ENCODE measurements at regions not wholly inside any gene's neighbourhood (a gene's known extent, or its start where the extent isn't known, plus 50 kb on each side); places are given as distances from the start of the nearest gene placed in this dataset.

DNA sequence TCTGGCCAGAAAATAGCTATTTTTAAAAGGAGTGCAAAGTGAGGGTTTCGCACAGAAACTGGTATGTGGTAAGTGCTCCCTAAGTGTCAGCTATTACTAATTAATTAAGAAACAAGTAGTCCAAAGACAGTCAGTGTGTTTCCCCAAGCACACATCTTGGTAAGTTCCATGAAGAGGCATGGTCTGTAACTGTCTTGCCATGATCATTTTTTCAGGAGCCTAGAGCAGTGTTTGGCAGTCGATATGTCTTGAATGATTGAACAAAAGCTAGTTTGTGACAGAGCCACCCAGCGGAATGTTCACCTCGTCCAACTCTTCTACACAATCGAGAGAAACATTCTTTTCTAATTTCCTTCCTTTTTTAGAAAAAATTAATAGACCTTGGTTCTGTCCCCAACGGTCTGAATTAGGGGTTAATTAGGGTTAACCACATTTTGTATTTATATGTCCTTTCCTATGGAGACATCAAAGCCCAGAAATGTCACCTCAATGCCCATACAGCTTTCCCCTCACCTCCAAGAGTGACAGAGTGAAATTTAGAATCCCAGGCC lies 57.6 kb upstream of the FTH1 start:
- no peaks in the 10 kb centered on the region for H3K9me3 Mint-ChIP-seq (ENCODE audit: unreplicated experiment)
- DNase-seq (ENCODE audit: unreplicated experiment): peak; percentile 18
- peak overlapping the region; percentile 97 for H3K27ac Mint-ChIP-seq (ENCODE audit: low read depth, unreplicated experiment)
- intact Hi-C loops (cut with micrococcal nuclease): loop anchor here (1.0 to 2.0 kb wide), 5 partner anchors 12 to 58 kb away; partner anchors contain the start of gene FTH1
- BruUV-seq (replicated peaks): TSS peak; percentile 100
- CTCF ChIA-PET: interaction anchor here (0.9 to 3.3 kb wide), 8 partner anchors 12 to 127 kb away, joined by 3 to 19 read pairs (median 8); partner anchors contain the start of gene FTH1
- H3K27me3 Mint-ChIP-seq (ENCODE audit: insufficient read depth, unreplicated experiment): no peaks in the 10 kb centered on the region
- no peaks in the 10 kb centered on the region for H3K36me3 Mint-ChIP-seq (ENCODE audit: insufficient read depth, unreplicated experiment)
- TF ChIP-seq, protein P1, sequence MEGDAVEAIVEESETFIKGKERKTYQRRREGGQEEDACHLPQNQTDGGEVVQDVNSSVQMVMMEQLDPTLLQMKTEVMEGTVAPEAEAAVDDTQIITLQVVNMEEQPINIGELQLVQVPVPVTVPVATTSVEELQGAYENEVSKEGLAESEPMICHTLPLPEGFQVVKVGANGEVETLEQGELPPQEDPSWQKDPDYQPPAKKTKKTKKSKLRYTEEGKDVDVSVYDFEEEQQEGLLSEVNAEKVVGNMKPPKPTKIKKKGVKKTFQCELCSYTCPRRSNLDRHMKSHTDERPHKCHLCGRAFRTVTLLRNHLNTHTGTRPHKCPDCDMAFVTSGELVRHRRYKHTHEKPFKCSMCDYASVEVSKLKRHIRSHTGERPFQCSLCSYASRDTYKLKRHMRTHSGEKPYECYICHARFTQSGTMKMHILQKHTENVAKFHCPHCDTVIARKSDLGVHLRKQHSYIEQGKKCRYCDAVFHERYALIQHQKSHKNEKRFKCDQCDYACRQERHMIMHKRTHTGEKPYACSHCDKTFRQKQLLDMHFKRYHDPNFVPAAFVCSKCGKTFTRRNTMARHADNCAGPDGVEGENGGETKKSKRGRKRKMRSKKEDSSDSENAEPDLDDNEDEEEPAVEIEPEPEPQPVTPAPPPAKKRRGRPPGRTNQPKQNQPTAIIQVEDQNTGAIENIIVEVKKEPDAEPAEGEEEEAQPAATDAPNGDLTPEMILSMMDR (IDR thresholded peaks at IDR 0.05; ENCODE audit: unreplicated experiment): no peak
- peaks cover 36% of the 10 kb centered on the region for H3K4me1 Mint-ChIP-seq (ENCODE audit: insufficient read depth, unreplicated experiment)
- POLR2A ChIA-PET: interaction anchor here (0.8 to 36.1 kb wide), 17 partner anchors 9 to 77 kb away, joined by 3 to 1703 read pairs (median 8); partner anchors contain the start of gene FTH1
- H3K4me3 Mint-ChIP-seq (ENCODE audit: unreplicated experiment): peak overlapping the region; percentile 58

DNA sequence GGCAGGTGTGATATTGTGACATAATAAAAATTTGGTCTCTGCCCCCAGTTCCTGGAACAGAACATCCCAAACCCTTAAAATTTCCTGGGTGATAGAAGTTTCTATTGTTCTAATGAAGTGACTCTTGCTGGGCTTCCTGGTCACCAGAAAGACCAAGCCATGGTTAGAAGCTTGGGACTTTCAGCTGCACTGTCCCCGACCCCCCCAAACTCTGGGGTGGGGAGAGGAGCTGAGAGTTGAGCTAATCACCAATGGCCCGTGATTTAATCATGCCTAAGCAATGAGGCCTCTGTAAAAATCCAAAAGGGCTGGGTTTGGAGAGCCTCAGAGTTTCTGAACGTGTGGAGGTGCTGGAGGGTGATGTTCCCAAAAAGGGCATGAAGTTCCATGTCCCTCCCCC lies 54.8 kb upstream of the FTH1 start:
- no peak for DNase-seq (ENCODE audit: unreplicated experiment)
- Mint-ChIP-seq H3K36me3 (ENCODE audit: insufficient read depth, unreplicated experiment) (no peaks in the 10 kb centered on the region), H3K27ac (ENCODE audit: low read depth, unreplicated experiment) (no peak overlapping the region), H3K9me3 (ENCODE audit: unreplicated experiment) (no peaks in the 10 kb centered on the region), H3K27me3 (ENCODE audit: insufficient read depth, unreplicated experiment) (no peaks in the 10 kb centered on the region), H3K4me3 (ENCODE audit: unreplicated experiment) (no peak overlapping the region), H3K4me1 (ENCODE audit: insufficient read depth, unreplicated experiment) (peaks cover 44% of the 10 kb centered on the region)
- ChIA-PET POLR2A (interaction anchor here (1.3 to 36.1 kb wide), 2 partner anchors 26 to 50 kb away, joined by 4 to 1703 read pairs; partner anchors contain the start of gene FTH1), CTCF (interaction anchor here (1.2 to 1.6 kb wide), 4 partner anchors 9 to 32 kb away, joined by 3 to 5 read pairs (median 3); no protein-coding TSS in a partner anchor)
- intact Hi-C loops (cut with micrococcal nuclease): no loop called here
- TF ChIP-seq, protein P1 (IDR thresholded peaks at IDR 0.05; ENCODE audit: unreplicated experiment): no peak
- no TSS peak for BruUV-seq (replicated peaks)

DNA sequence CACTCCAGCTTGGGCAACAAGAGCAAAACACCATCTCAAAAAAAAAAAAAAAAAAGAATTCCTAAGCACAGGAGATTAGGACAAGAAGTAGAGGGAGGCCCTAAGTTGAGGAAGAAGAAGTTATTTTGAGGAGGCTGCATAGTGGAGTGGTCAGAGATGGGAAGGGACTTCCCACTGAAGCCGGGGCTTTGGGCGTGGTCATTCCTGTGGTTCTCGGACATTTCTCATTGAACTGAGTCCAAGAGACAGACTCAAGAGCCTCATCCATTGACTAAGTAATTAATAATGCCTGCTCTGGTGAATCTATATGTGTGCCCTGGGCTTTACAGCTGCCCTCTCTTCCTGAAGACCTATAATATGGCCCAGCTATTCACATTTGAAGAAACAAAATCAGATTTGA lies 53.2 kb upstream of the FTH1 start:
- intact Hi-C loops (cut with micrococcal nuclease): no loop called here
- Mint-ChIP-seq H3K27me3 (ENCODE audit: insufficient read depth, unreplicated experiment) (no peaks in the 10 kb centered on the region), H3K27ac (ENCODE audit: low read depth, unreplicated experiment) (peak overlapping the region; percentile 27), H3K4me1 (ENCODE audit: insufficient read depth, unreplicated experiment) (peaks cover 39% of the 10 kb centered on the region), H3K36me3 (ENCODE audit: insufficient read depth, unreplicated experiment) (no peaks in the 10 kb centered on the region), H3K9me3 (ENCODE audit: unreplicated experiment) (no peaks in the 10 kb centered on the region), H3K4me3 (ENCODE audit: unreplicated experiment) (no peak overlapping the region)
- DNase-seq (ENCODE audit: unreplicated experiment): peak; percentile 46
- TF ChIP-seq, protein P1 (IDR thresholded peaks at IDR 0.05; ENCODE audit: unreplicated experiment): no peak
- BruUV-seq (replicated peaks): no TSS peak
- ChIA-PET POLR2A (interaction anchor here (0.7 to 36.1 kb wide), 4 partner anchors 7 to 98 kb away, joined by 3 to 1703 read pairs (median 4); partner anchors contain the start of gene FTH1), CTCF (interaction anchor here (0.6 to 1.1 kb wide), 3 partner anchors 35 to 73 kb away, joined by 3 read pairs; no protein-coding TSS in a partner anchor)

DNA sequence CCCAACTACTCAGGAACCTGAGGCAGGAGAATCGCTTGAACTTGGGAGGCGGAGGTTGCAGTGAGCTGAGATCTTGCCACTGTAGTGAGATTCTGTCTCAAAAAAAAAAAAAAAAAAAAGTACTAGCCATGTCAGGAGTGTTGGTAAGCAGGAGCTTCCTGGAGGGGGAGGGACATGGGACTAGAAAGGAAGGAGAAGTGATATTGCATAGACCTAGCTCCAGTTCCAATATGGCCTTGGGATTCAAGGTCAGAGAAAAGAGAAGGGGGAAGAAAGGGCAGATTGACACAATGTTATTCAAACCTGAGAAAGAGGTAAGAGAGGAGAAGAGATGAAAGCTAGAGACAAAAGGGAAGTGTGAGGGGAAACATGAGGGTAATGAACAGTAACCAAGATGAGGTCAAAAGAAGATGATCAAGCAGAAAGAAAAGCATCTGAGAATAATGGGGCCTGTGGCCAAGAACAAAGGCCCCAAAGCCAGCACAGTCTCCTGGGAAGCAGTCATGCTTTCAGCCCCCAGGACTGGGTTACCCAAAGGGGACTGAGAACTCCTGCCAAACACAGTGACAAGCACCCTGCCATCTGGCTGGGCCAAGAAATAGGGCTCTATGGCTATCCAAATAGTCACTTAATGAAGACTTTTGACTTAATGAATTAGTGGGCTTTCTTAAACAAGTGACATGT lies 51.7 kb upstream of the FTH1 start:
- CTCF ChIA-PET: interaction anchor here (0.8 kb wide), 1 partner anchor 43 kb away, joined by 4 read pairs; no protein-coding TSS in a partner anchor
- DNase-seq (ENCODE audit: unreplicated experiment): no peak
- POLR2A ChIA-PET: interaction anchor here (1.0 to 1.4 kb wide), 2 partner anchors 48 to 51 kb away, joined by 3 to 5 read pairs; no protein-coding TSS in a partner anchor
- Mint-ChIP-seq H3K4me1 (ENCODE audit: insufficient read depth, unreplicated experiment) (peaks cover 29% of the 10 kb centered on the region), H3K9me3 (ENCODE audit: unreplicated experiment) (no peaks in the 10 kb centered on the region), H3K27ac (ENCODE audit: low read depth, unreplicated experiment) (no peak overlapping the region), H3K36me3 (ENCODE audit: insufficient read depth, unreplicated experiment) (no peaks in the 10 kb centered on the region), H3K4me3 (ENCODE audit: unreplicated experiment) (no peak overlapping the region), H3K27me3 (ENCODE audit: insufficient read depth, unreplicated experiment) (no peaks in the 10 kb centered on the region)
- BruUV-seq (replicated peaks): no TSS peak
- TF ChIP-seq, protein P1 (IDR thresholded peaks at IDR 0.05; ENCODE audit: unreplicated experiment): no peak
- intact Hi-C loops (cut with micrococcal nuclease): no loop called here

All from MCF 10A (cell line).